ENCODE measurements at regions not wholly inside any gene's neighbourhood (a gene's known extent, or its start where the extent isn't known, plus 50 kb on each side); places are given as distances from the start of the nearest gene placed in this dataset.

- no peak for TF ChIP-seq GABPA (IDR thresholded peaks at IDR 0.05; ENCODE audit: low read depth)
- no peak for TF ChIP-seq POLR2AphosphoS5 (IDR thresholded peaks at IDR 0.05; ENCODE audit: low read depth)
- TF ChIP-seq CTCF (IDR thresholded peaks at IDR 0.05; ENCODE audit: insufficient read depth, low read length): no peak
Observed at GRCh38 chr16:64132190-64132589, 989.7 kb downstream of the CDH11 start.

Data from HL-60 (cell line).